ENCODE measurements at regions not wholly inside any gene's neighbourhood (a gene's known extent, or its start where the extent isn't known, plus 50 kb on each side); places are given as distances from the start of the nearest gene placed in this dataset.

DNA sequence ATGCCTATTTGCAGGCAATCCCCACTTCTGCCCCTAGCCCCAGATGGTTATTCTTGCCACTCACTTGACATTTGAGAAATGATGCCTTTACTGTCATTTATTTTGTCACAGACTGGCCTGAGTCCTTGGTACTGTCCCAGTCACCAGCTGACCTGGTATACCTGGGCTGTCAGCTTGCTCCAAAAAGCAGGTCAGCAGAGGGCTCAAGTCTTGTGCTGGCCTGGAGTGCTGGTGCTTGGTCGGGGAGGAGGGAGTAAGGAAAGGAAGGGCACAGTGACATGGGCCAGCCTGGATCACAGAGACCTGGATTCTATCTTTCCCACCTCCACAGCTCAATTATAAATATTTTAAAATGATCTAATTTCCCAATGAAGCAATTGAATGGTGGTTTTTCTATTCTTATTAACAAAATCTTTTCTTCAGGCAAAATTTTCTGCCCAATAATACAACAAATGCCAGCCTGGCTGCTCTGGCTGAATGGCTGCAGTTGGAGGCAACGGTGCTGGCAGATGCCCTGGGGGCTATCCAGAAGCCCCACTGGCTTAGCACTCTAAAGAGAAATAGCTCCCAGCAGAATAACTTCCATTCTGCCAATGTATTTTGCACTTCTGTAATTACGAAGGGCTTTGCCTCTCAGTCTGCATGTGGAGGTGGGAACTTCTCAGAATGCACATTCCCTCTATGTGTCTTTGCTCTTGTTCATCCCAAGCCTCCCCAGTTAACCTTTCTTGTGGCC lies 160.6 kb downstream of the GADD45G start:
- TF ChIP-seq POLR2A (IDR thresholded peaks at IDR 0.05), result no peak
- TF ChIP-seq, protein P1, sequence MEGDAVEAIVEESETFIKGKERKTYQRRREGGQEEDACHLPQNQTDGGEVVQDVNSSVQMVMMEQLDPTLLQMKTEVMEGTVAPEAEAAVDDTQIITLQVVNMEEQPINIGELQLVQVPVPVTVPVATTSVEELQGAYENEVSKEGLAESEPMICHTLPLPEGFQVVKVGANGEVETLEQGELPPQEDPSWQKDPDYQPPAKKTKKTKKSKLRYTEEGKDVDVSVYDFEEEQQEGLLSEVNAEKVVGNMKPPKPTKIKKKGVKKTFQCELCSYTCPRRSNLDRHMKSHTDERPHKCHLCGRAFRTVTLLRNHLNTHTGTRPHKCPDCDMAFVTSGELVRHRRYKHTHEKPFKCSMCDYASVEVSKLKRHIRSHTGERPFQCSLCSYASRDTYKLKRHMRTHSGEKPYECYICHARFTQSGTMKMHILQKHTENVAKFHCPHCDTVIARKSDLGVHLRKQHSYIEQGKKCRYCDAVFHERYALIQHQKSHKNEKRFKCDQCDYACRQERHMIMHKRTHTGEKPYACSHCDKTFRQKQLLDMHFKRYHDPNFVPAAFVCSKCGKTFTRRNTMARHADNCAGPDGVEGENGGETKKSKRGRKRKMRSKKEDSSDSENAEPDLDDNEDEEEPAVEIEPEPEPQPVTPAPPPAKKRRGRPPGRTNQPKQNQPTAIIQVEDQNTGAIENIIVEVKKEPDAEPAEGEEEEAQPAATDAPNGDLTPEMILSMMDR (IDR thresholded peaks at IDR 0.05), result no peak
